Fibroblast of pulmonary artery (primary cell): ENCODE measurements at regions not wholly inside any gene's neighbourhood (a gene's known extent, or its start where the extent isn't known, plus 50 kb on each side); places are given as distances from the start of the nearest gene placed in this dataset.
"Not testable (repeated sequence)": the region's sequence is repeated elsewhere in the genome, so short reads cannot be mapped to it uniquely, and the experiment has no call there.

Experiments used
- DNase-seq: peaks from one replicate; pipeline ENCODE4 v3.0.0-alpha.2; 2010; ENCODE audit warnings: low read depth
- H3K4me3 ChIP-seq: replicated peaks from 2 replicates; pipeline ENCODE4 v1.5.1; 2011; ENCODE audit warnings: low read depth, mild to moderate bottlenecking, control low read depth, low read length, moderate library complexity
- CTCF ChIP-seq: IDR thresholded peaks from 2 replicates; pipeline ENCODE4 v1.5.1; 2011; ENCODE audit warnings: mild to moderate bottlenecking, control low read depth, low read length, inconsistent platforms; ENCODE audit errors: missing control alignments

- no peak for TF ChIP-seq CTCF
These were observed 566.8 kb upstream of the HTR2C start for GRCh38 chrX:114017086-114017485.

GRCh38 chrX:114015966-114016365 lies 567.9 kb upstream of the HTR2C start:
- no peak for DNase-seq
- TF ChIP-seq CTCF: no peak
- no peak overlapping the region for H3K4me3 ChIP-seq

More at GRCh38 chrX:114017086-114017485, 566.8 kb upstream of the HTR2C start:
- no peak for DNase-seq
- no peak overlapping the region for H3K4me3 ChIP-seq

- no peak overlapping the region for H3K4me3 ChIP-seq
- no peak for TF ChIP-seq CTCF
These were observed 577.2 kb upstream of the HTR2C start for GRCh38 chrX:114006664-114007063.

GRCh38 chrX:113996781-113997180 lies 587.1 kb upstream of the HTR2C start:
- no peak for DNase-seq
- no peak for TF ChIP-seq CTCF
- no peak overlapping the region for H3K4me3 ChIP-seq

More at GRCh38 chrX:114006664-114007063, 577.2 kb upstream of the HTR2C start:
- DNase-seq: no peak

- not testable (repeated sequence) for DNase-seq, H3K4me3 ChIP-seq
These were observed 592.2 kb upstream of the HTR2C start for GRCh38 chrX:113991720-113992119.

- DNase-seq, H3K4me3 ChIP-seq: not testable (repeated sequence)
These were observed 593.2 kb upstream of the HTR2C start for GRCh38 chrX:113990669-113991068.

- not testable (repeated sequence) for H3K4me3 ChIP-seq, DNase-seq
These were observed 595.5 kb upstream of the HTR2C start for GRCh38 chrX:113988315-113988935.

GRCh38 chrX:113986427-113986826 lies 597.5 kb upstream of the HTR2C start:
- H3K4me3 ChIP-seq: no peak overlapping the region
- no peak for DNase-seq
- TF ChIP-seq CTCF: no peak
